K562 (cell line): ENCODE measurements at regions not wholly inside any gene's neighbourhood (a gene's known extent, or its start where the extent isn't known, plus 50 kb on each side); places are given as distances from the start of the nearest gene placed in this dataset.

Experiments
- ATAC-seq: fragments of 200-7000 bp; cut with Tn5 transposase; 3 replicates; pipeline ENCODE4 v1.9.1; 2020; ENCODE audit warnings: moderate library complexity
- BruUV-seq: library from RNA; stranded (reverse); fragments of 400-500 nt; replicated peaks from 2 replicates; lab custom pipeline; 2021; lab: Mats Ljungman, UMichigan
- CTCF ChIA-PET: fragments of 300-600 bp; formaldehyde crosslinking; extraction: SDS; loops from one replicate; lab custom pipeline; 2021; ENCODE audit warnings: low intra/inter-chr PET ratio; lab: Yijun Ruan, JAX
- POLR2A ChIA-PET: fragments of 300-600, 350-650 bp; sonication (Branson Sonifier 250); formaldehyde crosslinking; extraction: SDS; loops from one replicate; lab custom pipeline; 2021; ENCODE audit warnings: antibody characterized with exemption, inconsistent platforms; lab: Yijun Ruan, JAX
- DNase-seq, 4 experiments: peaks; one replicate each; pipeline versions ENCODE4 v3.0.0 to v3.0.0-alpha.2; 2011 to 2018; ENCODE audit warnings: low spot score in 3 of 4, mixed read lengths in 3 of 4; ENCODE audit errors: extremely low read depth in 1 of 4
- FAIRE-seq: peaks from 2 replicates; lab custom pipeline; 2011; peaks lifted over from hg19 to GRCh38; lab: Jason Lieb, UNC
- H2AFZ ChIP-seq: 2 replicates; pipeline ENCODE4 v1.6.0; 2011; ENCODE audit warnings: low read depth, low read length, control low read depth, inconsistent platforms
- H3K27ac ChIP-seq: fragments of 200-600 bp; 3 replicates; pipeline ENCODE4 v1.8.0; 2011; ENCODE audit warnings: low read depth, mild to moderate bottlenecking, control low read depth, inconsistent platforms, low read length, moderate library complexity, mixed read lengths; ENCODE audit errors: extremely low read depth
- H3K27me3 ChIP-seq, 2 experiments: fragments of 300-600 bp in 1 of 2; 2 replicates in 1 of 2; 3 replicates in 1 of 2; pipeline versions ENCODE4 v1.6.0 to v1.8.0; 2011; ENCODE audit warnings: inconsistent platforms in 2 of 2, low read length in 2 of 2, mild to moderate bottlenecking in 1 of 2, mixed read lengths in 1 of 2, moderate library complexity in 1 of 2; ENCODE audit not compliant: control insufficient read depth in 2 of 2, insufficient read depth in 2 of 2
- H3K36me3 ChIP-seq: fragments of 300-600 bp; 3 replicates; pipeline ENCODE4 v1.8.0; 2011; ENCODE audit warnings: mild to moderate bottlenecking, low read length, inconsistent platforms; ENCODE audit not compliant: control insufficient read depth, insufficient read depth
- H3K4me1 ChIP-seq, 2 experiments: fragments of 200-600 bp in 1 of 2; replicated peaks in 1 of 2; 2 replicates in 1 of 2; 3 replicates in 1 of 2; pipeline versions ENCODE4 v1.5.1 to v1.8.0; 2011; ENCODE audit warnings: inconsistent platforms in 2 of 2, low read length in 2 of 2, mild to moderate bottlenecking in 1 of 2, mixed read lengths in 1 of 2, moderate library complexity in 1 of 2; ENCODE audit not compliant: control insufficient read depth in 2 of 2, insufficient read depth in 2 of 2
- H3K4me2 ChIP-seq: 2 replicates; pipeline ENCODE4 v1.6.1; 2011; ENCODE audit warnings: low read length, control low read depth, inconsistent platforms, mixed read lengths; ENCODE audit not compliant: insufficient read depth
- H3K4me3 ChIP-seq: fragments of 200-600 bp; sonication (generic), shearing (Covaris generic); 2 replicates; pipeline ENCODE4 v1.5.1; 2016; ENCODE audit warnings: control low read depth, inconsistent platforms
- H3K79me2 ChIP-seq: fragments of 200-600 bp; 3 replicates; pipeline ENCODE4 v1.8.0; 2011; ENCODE audit warnings: low read length, inconsistent platforms; ENCODE audit not compliant: control insufficient read depth, insufficient read depth
- H3K9ac ChIP-seq, 2 experiments: 2 replicates each; pipeline versions ENCODE4 v1.6.0 to v1.6.1; 2011; ENCODE audit warnings: low read depth in 2 of 2, low read length in 2 of 2, control low read depth in 1 of 2, inconsistent platforms in 1 of 2, mild to moderate bottlenecking in 1 of 2, mixed read lengths in 1 of 2; ENCODE audit not compliant: insufficient read depth in 1 of 2
- H3K9me1 ChIP-seq: one replicate; pipeline ENCODE4 v1.6.0; 2011; ENCODE audit warnings: inconsistent platforms, mild to moderate bottlenecking, low read length, moderate library complexity; ENCODE audit not compliant: control insufficient read depth, insufficient read depth
- H3K9me3 ChIP-seq: replicated peaks from 2 replicates; pipeline ENCODE4 v1.5.1; 2011; ENCODE audit warnings: low read depth, low read length, inconsistent platforms; ENCODE audit not compliant: control insufficient read depth, insufficient read depth
- H4K20me1 ChIP-seq: replicated peaks from 2 replicates; pipeline ENCODE4 v1.6.1; 2011; ENCODE audit warnings: low read length, inconsistent platforms, mixed read lengths; ENCODE audit not compliant: control insufficient read depth, insufficient read depth
- CBFA2T3 ChIP-seq: fragments of 450-650 bp; IDR thresholded peaks from 2 replicates; pipeline ENCODE4 v1.6.1; 2017
- CBX5 ChIP-seq: IDR thresholded peaks from 2 replicates; pipeline ENCODE4 v1.6.1; 2014; ENCODE audit warnings: low read depth, borderline replicate concordance
- DIDO1 ChIP-seq: fragments of 450-650 bp; IDR thresholded peaks from 2 replicates; pipeline ENCODE4 v1.6.1; 2016; ENCODE audit warnings: low read depth, missing biosample characterization, missing genetic modification characterization
- HDAC3 ChIP-seq: fragments of 450-650 bp; IDR thresholded peaks from 2 replicates; pipeline ENCODE4 v1.6.1; 2018; ENCODE audit warnings: borderline replicate concordance, mild to moderate bottlenecking, moderate library complexity; ENCODE audit not compliant: partially characterized antibody
- HDGF ChIP-seq: fragments of 450-650 bp; IDR thresholded peaks from 2 replicates; pipeline ENCODE4 v1.6.1; 2016
- KAT8 ChIP-seq: fragments of 450-650 bp; IDR thresholded peaks from 2 replicates; pipeline ENCODE4 v1.6.1; 2016; ENCODE audit warnings: low read depth, mild to moderate bottlenecking
- MEIS2 ChIP-seq: fragments of 450-650 bp; IDR thresholded peaks from 2 replicates; pipeline ENCODE4 v1.6.1; 2014; ENCODE audit warnings: mild to moderate bottlenecking; ENCODE audit not compliant: partially characterized antibody
- NFE2L1 ChIP-seq: fragments of 450-650 bp; IDR thresholded peaks from 2 replicates; pipeline ENCODE4 v1.6.1; 2016; ENCODE audit warnings: missing genetic modification characterization, low read depth, mild to moderate bottlenecking, missing compliant biosample characterization, moderate library complexity, borderline replicate concordance
- NR2C1 ChIP-seq, 2 experiments: fragments of 450-650 bp; IDR thresholded peaks; 2 replicates each; pipeline ENCODE4 v1.6.1; 2017; ENCODE audit warnings: mild to moderate bottlenecking in 2 of 2, antibody characterized with exemption in 1 of 2, inconsistent platforms in 1 of 2, missing compliant biosample characterization in 1 of 2, missing genetic modification characterization in 1 of 2
- PATZ1 ChIP-seq: fragments of 250-450 bp; sonication (Bioruptor Pico); IDR thresholded peaks from 2 replicates; pipeline ENCODE4 v1.5.0; 2020; ENCODE audit warnings: mild to moderate bottlenecking, borderline replicate concordance
- RBM25 ChIP-seq: fragments of 200-400 bp; formaldehyde crosslinking; IDR thresholded peaks from 2 replicates; pipeline ENCODE4 v1.6.1; 2018; ENCODE audit warnings: low read length, low read depth, moderate library complexity; ENCODE audit not compliant: severe bottlenecking
- RUNX1 ChIP-seq: sonication (generic); IDR thresholded peaks from 2 replicates; pipeline ENCODE4 v1.6.1; 2016; ENCODE audit warnings: antibody characterized with exemption, low read depth
- SMARCA4 ChIP-seq: fragments of 450-650 bp; IDR thresholded peaks from 2 replicates; pipeline ENCODE4 v1.6.1; 2016
- TGIF2 ChIP-seq: sonication (generic); formaldehyde crosslinking; IDR thresholded peaks from 2 replicates; pipeline ENCODE4 v1.8.1; 2022; ENCODE audit warnings: mild to moderate bottlenecking, missing genetic modification reagents, moderate library complexity
- TRIM24 ChIP-seq, 2 experiments: fragments of 450-650 bp; IDR thresholded peaks; 2 replicates each; pipeline ENCODE4 v1.6.1; 2016
- ZNF232 ChIP-seq: sonication (generic); formaldehyde crosslinking; IDR thresholded peaks from 2 replicates; pipeline ENCODE4 v1.8.0; 2022; ENCODE audit warnings: mild to moderate bottlenecking, missing genetic modification reagents
- ZNF282 ChIP-seq: sonication (generic); formaldehyde crosslinking; IDR thresholded peaks from 2 replicates; pipeline ENCODE4 v1.8.1; 2023; ENCODE audit warnings: missing genetic modification reagents
- ZNF3 ChIP-seq: fragments of 250-450 bp; sonication (Bioruptor Pico); IDR thresholded peaks from 2 replicates; pipeline ENCODE4 v1.5.0; 2021; ENCODE audit warnings: mild to moderate bottlenecking, moderate library complexity
- WGBS: fragments of 100-300 bp; shearing (Covaris generic); methylation state at CpG from one replicate; pipeline ENCODE4 v1.1.6; 2016; ENCODE audit warnings: low coverage, mixed read lengths; ENCODE audit not compliant: insufficient coverage; ENCODE audit errors: missing lambda C conversion rate; 5-methylcytosine and 5-hydroxymethylcytosine counted together
- in situ Hi-C: fragments of 300-500 bp; cut with MboI; formaldehyde crosslinking; loops from 4 replicates; pipeline ENCODE4 v1.15.0; 2018; ENCODE audit warnings: inconsistent platforms, mixed read lengths
- intact Hi-C: fragments of 100-400 bp; cut with micrococcal nuclease; formaldehyde crosslinking; loops from 2 replicates; pipeline ENCODE4 v1.14.2; 2022
- TF ChIP-seq, protein P1 (sequence below): fragments of 150-350 bp; IDR thresholded peaks from 2 replicates; pipeline ENCODE4 v1.6.1; 2014; ENCODE audit warnings: low read depth, mild to moderate bottlenecking, low read length, borderline replicate concordance

DNA sequence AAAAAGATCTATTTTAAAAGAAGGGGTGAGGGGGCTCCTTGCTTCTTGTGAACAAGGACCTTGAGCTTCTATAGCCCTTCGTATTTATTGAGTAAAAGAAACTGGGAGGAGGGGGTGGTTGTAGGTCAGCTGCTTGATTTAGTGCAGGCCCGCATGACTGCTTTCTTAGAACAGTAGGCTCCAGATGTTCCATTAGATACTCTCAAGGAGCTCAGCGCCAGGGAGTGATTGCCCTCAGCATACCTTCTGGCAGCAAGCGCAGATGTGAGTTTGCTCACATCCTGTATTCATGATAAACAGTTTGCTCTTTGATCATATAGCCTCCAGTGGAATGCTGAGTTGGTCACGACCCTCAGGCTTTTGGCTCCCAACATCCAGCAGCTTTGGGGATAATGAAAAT is 108.9 kb upstream of the XPO1 start (continued):
- peak; percentile 35 for TF ChIP-seq MEIS2
- peak; percentile 36 to 63; a peak in 1 of 4 replicates for TF ChIP-seq TRIM24 (IDR thresholded peaks at IDR 0.05)
- TF ChIP-seq CBFA2T3: peak; percentile 69

GRCh38 chr2:61645911-61646310 is 107.8 kb upstream of the XPO1 start:
- ChIA-PET POLR2A (no interaction called here), CTCF (no interaction called here)
- no peak overlapping the region for H3K9ac ChIP-seq
- no TSS peak for BruUV-seq
- no peak overlapping the region for H3K4me2 ChIP-seq
- H3K79me2 ChIP-seq: no peaks in the 10 kb centered on the region
- no peaks in the 10 kb centered on the region for H3K4me1 ChIP-seq
- no peak overlapping the region for H2AFZ ChIP-seq
- in situ Hi-C loops (no loop called here), intact Hi-C loops (no loop called here)
- no peak overlapping the region for H3K4me3 ChIP-seq
- WGBS: 18% methylated on average over 1 of the region's 1 CpG
- H3K9me1 ChIP-seq: no peaks in the 10 kb centered on the region
- peaks cover 4% of the 10 kb centered on the region for H3K9me3 ChIP-seq
- no peaks in the 10 kb centered on the region for H3K36me3 ChIP-seq
- no peak for DNase-seq
- no peak overlapping the region for H3K27ac ChIP-seq
- FAIRE-seq: no peak
- no peaks in the 10 kb centered on the region for H4K20me1 ChIP-seq
- H3K27me3 ChIP-seq: no peaks in the 10 kb centered on the region
- ATAC-seq: no peak
- TF ChIP-seq SMARCA4: no peak
- TF ChIP-seq ZNF282: no peak
- TF ChIP-seq DIDO1: no peak
- TF ChIP-seq CBX5: no peak
- TF ChIP-seq NR2C1 (IDR thresholded peaks at IDR 0.05): no peak
- TF ChIP-seq NR2C1 (tag; IDR thresholded peaks at IDR 0.05): no peak
- TF ChIP-seq ZNF3: no peak
- no peak for TF ChIP-seq HDGF
- no peak for TF ChIP-seq HDAC3
- no peak for TF ChIP-seq TGIF2 (CRISPR knock-in tag)
- TF ChIP-seq KAT8: no peak
- no peak for TF ChIP-seq RBM25
- TF ChIP-seq NFE2L1 (tag): no peak
- TF ChIP-seq RUNX1: no peak
- TF ChIP-seq, protein P1, sequence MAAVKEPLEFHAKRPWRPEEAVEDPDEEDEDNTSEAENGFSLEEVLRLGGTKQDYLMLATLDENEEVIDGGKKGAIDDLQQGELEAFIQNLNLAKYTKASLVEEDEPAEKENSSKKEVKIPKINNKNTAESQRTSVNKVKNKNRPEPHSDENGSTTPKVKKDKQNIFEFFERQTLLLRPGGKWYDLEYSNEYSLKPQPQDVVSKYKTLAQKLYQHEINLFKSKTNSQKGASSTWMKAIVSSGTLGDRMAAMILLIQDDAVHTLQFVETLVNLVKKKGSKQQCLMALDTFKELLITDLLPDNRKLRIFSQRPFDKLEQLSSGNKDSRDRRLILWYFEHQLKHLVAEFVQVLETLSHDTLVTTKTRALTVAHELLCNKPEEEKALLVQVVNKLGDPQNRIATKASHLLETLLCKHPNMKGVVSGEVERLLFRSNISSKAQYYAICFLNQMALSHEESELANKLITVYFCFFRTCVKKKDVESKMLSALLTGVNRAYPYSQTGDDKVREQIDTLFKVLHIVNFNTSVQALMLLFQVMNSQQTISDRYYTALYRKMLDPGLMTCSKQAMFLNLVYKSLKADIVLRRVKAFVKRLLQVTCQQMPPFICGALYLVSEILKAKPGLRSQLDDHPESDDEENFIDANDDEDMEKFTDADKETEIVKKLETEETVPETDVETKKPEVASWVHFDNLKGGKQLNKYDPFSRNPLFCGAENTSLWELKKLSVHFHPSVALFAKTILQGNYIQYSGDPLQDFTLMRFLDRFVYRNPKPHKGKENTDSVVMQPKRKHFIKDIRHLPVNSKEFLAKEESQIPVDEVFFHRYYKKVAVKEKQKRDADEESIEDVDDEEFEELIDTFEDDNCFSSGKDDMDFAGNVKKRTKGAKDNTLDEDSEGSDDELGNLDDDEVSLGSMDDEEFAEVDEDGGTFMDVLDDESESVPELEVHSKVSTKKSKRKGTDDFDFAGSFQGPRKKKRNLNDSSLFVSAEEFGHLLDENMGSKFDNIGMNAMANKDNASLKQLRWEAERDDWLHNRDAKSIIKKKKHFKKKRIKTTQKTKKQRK: no peak
- no peak for TF ChIP-seq ZNF232
- TF ChIP-seq PATZ1 (CRISPR knock-in tag): no peak
